Esophagus muscularis mucosa (tissue), 4 donors: ENCODE measurements at regions not wholly inside any gene's neighbourhood (a gene's known extent, or its start where the extent isn't known, plus 50 kb on each side); places are given as distances from the start of the nearest gene placed in this dataset.

Experiments used
- DNase-seq: peaks from one replicate; pipeline ENCODE4 v3.0.0-alpha.2; 2017; ENCODE audit errors: extremely low spot score
- H3K27ac ChIP-seq, 4 donors: fragments of 200-600 bp; sonication (generic); replicated peaks in 1 of 4; 1 replicate in 3 of 4; 2 replicates in 1 of 4; pipeline ENCODE4 v1.5.1; 2016 to 2019; ENCODE audit warnings: mild to moderate bottlenecking in 1 of 4
- H3K27me3 ChIP-seq, 4 donors: fragments of 200-600 bp; sonication (generic); one replicate each; pipeline versions ENCODE4 v1.5.1 to v1.6.0; 2016 to 2019
- H3K36me3 ChIP-seq, 4 donors: fragments of 200-600 bp; sonication (generic); one replicate each; pipeline ENCODE4 v1.5.1; 2016 to 2019
- H3K4me1 ChIP-seq, 4 donors: fragments of 200-600 bp; sonication (generic); one replicate each; pipeline ENCODE4 v1.5.1; 2016 to 2019
- H3K4me3 ChIP-seq, 4 donors: fragments of 200-600 bp; sonication (generic); 1 replicate in 2 of 4; 2 replicates in 2 of 4; pipeline ENCODE4 v1.5.1; 2016 to 2019; ENCODE audit warnings: mild to moderate bottlenecking in 4 of 4, moderate library complexity in 1 of 4
- H3K9me3 ChIP-seq, 4 donors: fragments of 200-600 bp; sonication (generic); 1 replicate in 3 of 4; 2 replicates in 1 of 4; pipeline ENCODE4 v1.5.1; 2016 to 2019
- CTCF ChIP-seq, 3 experiments: fragments of 200-600 bp in 2 of 3; fragments of 450-650 bp in 1 of 3; sonication (generic) in 2 of 3; IDR thresholded peaks; one replicate each; pipeline ENCODE4 v1.5.1; 2017 to 2019; ENCODE audit warnings: antibody characterized with exemption in 3 of 3, mild to moderate bottlenecking in 2 of 3, moderate library complexity in 1 of 3
- EP300 ChIP-seq: sonication (generic); formaldehyde crosslinking; IDR thresholded peaks from one replicate; pipeline ENCODE4 v1.6.1; 2017; ENCODE audit warnings: antibody characterized with exemption
- POLR2A ChIP-seq: fragments of 450-650 bp; IDR thresholded peaks from one replicate; pipeline ENCODE4 v1.6.1; 2017; ENCODE audit warnings: antibody characterized with exemption, moderate library complexity, mild to moderate bottlenecking, low read depth
- POLR2AphosphoS5 ChIP-seq, 2 donors: sonication (generic); formaldehyde crosslinking; IDR thresholded peaks; one replicate each; pipeline ENCODE4 v1.6.1; 2017; ENCODE audit warnings: antibody characterized with exemption in 2 of 2
- WGBS: methylation state at CpG from one replicate; pipeline ENCODE4 v1.1.5; 2018; 5-methylcytosine and 5-hydroxymethylcytosine counted together
- intact Hi-C: fragments of 100-400 bp; cut with DNase I; formaldehyde crosslinking; loops from one replicate; pipeline ENCODE4 v1.15.1; 2023

DNA sequence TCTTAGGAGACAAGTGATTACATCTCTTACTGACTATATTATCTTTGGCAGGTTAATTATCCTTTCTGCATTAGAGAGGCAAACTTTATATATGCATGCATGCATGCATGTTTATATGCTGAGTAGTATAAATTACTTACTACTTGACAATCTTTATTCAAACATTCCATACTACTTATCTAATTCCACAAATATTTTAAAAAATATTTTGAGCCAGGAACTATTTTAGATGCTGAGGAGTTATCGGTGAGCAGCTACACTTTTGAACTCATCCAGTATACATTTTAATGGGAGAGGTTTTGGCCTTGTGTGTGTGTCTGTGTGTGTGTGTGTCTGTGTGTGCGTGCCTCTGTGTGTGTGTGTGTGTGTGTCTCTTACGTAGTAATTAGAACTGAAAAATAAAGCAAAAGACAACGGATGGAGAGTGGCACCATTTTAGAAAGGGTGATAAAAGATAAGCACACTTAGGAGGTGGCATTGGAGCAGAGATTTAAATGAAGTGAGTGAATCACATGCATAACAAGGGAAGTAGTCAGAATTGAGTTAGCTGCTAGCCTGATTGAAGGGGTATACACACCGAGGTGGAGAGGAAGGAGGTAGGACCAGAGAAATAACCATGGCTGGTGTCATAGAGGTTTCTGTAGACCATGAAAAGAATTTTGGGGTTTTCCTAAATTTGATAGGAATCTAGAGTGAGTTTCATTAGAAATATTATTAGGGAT is 1488.4 kb downstream of the MRPL39 start:
- Histone ChIP-seq H3K27me3 (no peaks in the 10 kb centered on the region), H3K4me1 (no peaks in the 10 kb centered on the region), H3K36me3 (no peaks in the 10 kb centered on the region), H3K4me3 (no peak overlapping the region), H3K27ac (no peak overlapping the region), H3K9me3 (no peaks in the 10 kb centered on the region)
- 68% methylated on average over 5 of the region's 5 CpGs for WGBS
- intact Hi-C loops, result no loop called here
- no peak for TF ChIP-seq POLR2AphosphoS5 (IDR thresholded peaks at IDR 0.05)
- TF ChIP-seq EP300, result no peak
- no peak for TF ChIP-seq POLR2A
- TF ChIP-seq CTCF (IDR thresholded peaks at IDR 0.05), result no peak
- no peak for DNase-seq

DNA sequence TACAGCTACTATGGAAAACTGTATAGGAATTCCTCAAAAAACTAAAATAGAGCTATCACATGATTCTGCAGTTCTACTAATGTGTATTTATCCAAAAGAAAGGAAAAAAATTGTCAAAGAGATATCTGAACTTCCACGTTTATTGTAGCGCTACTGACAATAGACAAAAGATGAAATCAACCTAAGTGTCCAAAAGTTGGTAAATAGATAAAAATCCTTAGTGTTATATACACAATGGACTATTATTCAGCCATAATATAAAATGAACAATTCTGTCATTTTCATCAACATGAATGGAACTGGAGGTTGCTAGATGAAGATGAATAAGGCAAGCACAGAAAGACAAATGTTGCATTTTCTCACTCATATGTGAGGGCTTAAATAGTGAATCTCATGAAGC is 1492.1 kb downstream of the MRPL39 start:
- H3K27ac ChIP-seq, result no peak overlapping the region
- no peaks in the 10 kb centered on the region for H3K4me1 ChIP-seq
- H3K9me3 ChIP-seq, result no peaks in the 10 kb centered on the region
- DNase-seq, result no peak
- 87% methylated on average over 2 of the region's 2 CpGs for WGBS
- no peaks in the 10 kb centered on the region for H3K36me3 ChIP-seq
- H3K4me3 ChIP-seq, result no peak overlapping the region
- intact Hi-C loops, result no loop called here
- no peak for TF ChIP-seq POLR2A
- no peak for TF ChIP-seq CTCF (IDR thresholded peaks at IDR 0.05)
- no peak for TF ChIP-seq POLR2AphosphoS5 (IDR thresholded peaks at IDR 0.05)
- no peak for TF ChIP-seq EP300
- H3K27me3 ChIP-seq, result no peaks in the 10 kb centered on the region

- intact Hi-C loops, result no loop called here
- DNase-seq, result no peak
- H3K36me3 ChIP-seq, result no peaks in the 10 kb centered on the region
- no peaks in the 10 kb centered on the region for H3K4me1 ChIP-seq
- H3K27me3 ChIP-seq, result no peaks in the 10 kb centered on the region
- WGBS, result 41% methylated on average over 5 of the region's 5 CpGs
- H3K9me3 ChIP-seq, result no peaks in the 10 kb centered on the region
- TF ChIP-seq EP300 (no peak), CTCF (IDR thresholded peaks at IDR 0.05) (no peak), POLR2AphosphoS5 (IDR thresholded peaks at IDR 0.05) (no peak), POLR2A (no peak)
- H3K27ac ChIP-seq, result no peak overlapping the region
- no peak overlapping the region for H3K4me3 ChIP-seq
Observed at GRCh38 chr21:24112020-24112419, 1495.3 kb downstream of the MRPL39 start.

DNA sequence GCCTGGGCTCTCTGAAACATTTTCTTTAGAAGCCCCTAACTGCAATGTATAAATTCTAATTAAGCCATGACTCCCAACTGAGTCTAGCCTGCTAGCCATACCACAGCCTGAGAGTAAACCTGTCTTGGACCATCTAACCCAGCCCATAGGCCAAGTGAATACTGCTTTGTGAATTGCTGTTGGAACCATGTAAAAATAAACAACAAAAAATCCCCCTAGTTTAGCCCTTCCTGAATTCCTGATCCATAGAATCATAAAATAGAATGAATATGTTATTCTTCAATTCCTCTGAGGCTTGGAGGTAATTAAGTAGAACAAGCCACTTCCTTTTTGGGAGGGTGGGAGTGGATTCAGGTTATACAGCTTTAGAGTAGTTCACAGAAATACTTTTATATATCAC is 1496.4 kb downstream of the MRPL39 start:
- no peak overlapping the region for H3K27ac ChIP-seq
- H3K9me3 ChIP-seq, result no peaks in the 10 kb centered on the region
- intact Hi-C loops, result no loop called here
- H3K4me3 ChIP-seq, result no peak overlapping the region
- H3K27me3 ChIP-seq, result no peaks in the 10 kb centered on the region
- no peaks in the 10 kb centered on the region for H3K36me3 ChIP-seq
- H3K4me1 ChIP-seq, result no peaks in the 10 kb centered on the region
- TF ChIP-seq CTCF (IDR thresholded peaks at IDR 0.05) (no peak), POLR2AphosphoS5 (IDR thresholded peaks at IDR 0.05) (no peak), EP300 (no peak), POLR2A (no peak)
- no peak for DNase-seq

- DNase-seq, result no peak
- 0% methylated on average over 1 of the region's 1 CpG for WGBS
- H3K9me3 ChIP-seq, result no peaks in the 10 kb centered on the region
- TF ChIP-seq EP300 (no peak), CTCF (IDR thresholded peaks at IDR 0.05) (no peak), POLR2A (no peak), POLR2AphosphoS5 (IDR thresholded peaks at IDR 0.05) (no peak)
- H3K27ac ChIP-seq, result no peak overlapping the region
- H3K27me3 ChIP-seq, result no peaks in the 10 kb centered on the region
- no peaks in the 10 kb centered on the region for H3K36me3 ChIP-seq
- H3K4me1 ChIP-seq, result no peaks in the 10 kb centered on the region
- intact Hi-C loops, result no loop called here
- no peak overlapping the region for H3K4me3 ChIP-seq
Observed at GRCh38 chr21:24097181-24097580, 1510.1 kb downstream of the MRPL39 start.
